Fibroblast of skin of scalp (primary cell): ENCODE measurements at regions not wholly inside any gene's neighbourhood (a gene's known extent, or its start where the extent isn't known, plus 50 kb on each side); places are given as distances from the start of the nearest gene placed in this dataset.
"Not testable (repeated sequence)": the region's sequence is repeated elsewhere in the genome, so short reads cannot be mapped to it uniquely, and the experiment has no call there.

ENCODE experiments used
- DNase-seq: peaks from one replicate; pipeline ENCODE4 v3.0.0-alpha.2; 2013

- no peak for DNase-seq
These were observed 912.6 kb upstream of the NEGR1 start for GRCh38 chr1:73194965-73195364.

GRCh38 chr1:73183581-73183980 lies 901.2 kb upstream of the NEGR1 start:
- not testable (repeated sequence) for DNase-seq

- DNase-seq, result no peak
These were observed 898.8 kb upstream of the NEGR1 start for GRCh38 chr1:73181190-73181540.

- no peak for DNase-seq
These were observed 898.3 kb upstream of the NEGR1 start for GRCh38 chr1:73180397-73181189.

- DNase-seq, result no peak
These were observed 894.6 kb upstream of the NEGR1 start for GRCh38 chr1:73176902-73177301.

- DNase-seq, result no peak
These were observed 884.8 kb upstream of the NEGR1 start for GRCh38 chr1:73167009-73167657.

GRCh38 chr1:73162564-73162963 lies 880.2 kb upstream of the NEGR1 start:
- peak; percentile 0 for DNase-seq

GRCh38 chr1:73161418-73161817 lies 879.1 kb upstream of the NEGR1 start:
- DNase-seq, result no peak

- DNase-seq, result no peak
These were observed 878.4 kb upstream of the NEGR1 start for GRCh38 chr1:73160759-73161158.

- no peak for DNase-seq
These were observed 862.0 kb upstream of the NEGR1 start for GRCh38 chr1:73144311-73144710.

GRCh38 chr1:73136975-73137374 lies 854.6 kb upstream of the NEGR1 start:
- no peak for DNase-seq

GRCh38 chr1:73106931-73107330 lies 824.6 kb upstream of the NEGR1 start:
- DNase-seq, result no peak

- no peak for DNase-seq
These were observed 823.4 kb upstream of the NEGR1 start for GRCh38 chr1:73105755-73106154.

GRCh38 chr1:73104749-73105148 lies 822.4 kb upstream of the NEGR1 start:
- no peak for DNase-seq

- no peak for DNase-seq
These were observed 817.9 kb upstream of the NEGR1 start for GRCh38 chr1:73100216-73100615.

- DNase-seq, result no peak
These were observed 815.6 kb upstream of the NEGR1 start for GRCh38 chr1:73097917-73098316.

GRCh38 chr1:73096841-73097240 lies 814.5 kb upstream of the NEGR1 start:
- DNase-seq, result no peak

- DNase-seq, result no peak
These were observed 810.0 kb upstream of the NEGR1 start for GRCh38 chr1:73092383-73092782.

- no peak for DNase-seq
These were observed 784.5 kb upstream of the NEGR1 start for GRCh38 chr1:73066866-73067265.

GRCh38 chr1:73065339-73066041 lies 783.2 kb upstream of the NEGR1 start:
- DNase-seq, result no peak

GRCh38 chr1:73056826-73057225 lies 774.5 kb upstream of the NEGR1 start:
- DNase-seq, result no peak

- DNase-seq, result no peak
These were observed 762.1 kb upstream of the NEGR1 start for GRCh38 chr1:73044241-73045036.

- DNase-seq, result no peak
These were observed 760.1 kb upstream of the NEGR1 start for GRCh38 chr1:73042403-73042802.
